GM19467 (cell line): ENCODE measurements at regions not wholly inside any gene's neighbourhood (a gene's known extent, or its start where the extent isn't known, plus 50 kb on each side); places are given as distances from the start of the nearest gene placed in this dataset.
"Not testable (repeated sequence)": the region's sequence is repeated elsewhere in the genome, so short reads cannot be mapped to it uniquely, and the experiment has no call there.

Experiments used
- ATAC-seq: cut with Tn5 transposase; IDR thresholded peaks from one replicate; pipeline ENCODE4 v1.9.1; 2021; ENCODE audit warnings: mild to moderate bottlenecking, moderate library complexity; ENCODE audit not compliant: unreplicated experiment

GRCh38 chr16:55015181-55015913 lies 84.7 kb downstream of the IRX5 start:
- ATAC-seq, result no peak

DNA sequence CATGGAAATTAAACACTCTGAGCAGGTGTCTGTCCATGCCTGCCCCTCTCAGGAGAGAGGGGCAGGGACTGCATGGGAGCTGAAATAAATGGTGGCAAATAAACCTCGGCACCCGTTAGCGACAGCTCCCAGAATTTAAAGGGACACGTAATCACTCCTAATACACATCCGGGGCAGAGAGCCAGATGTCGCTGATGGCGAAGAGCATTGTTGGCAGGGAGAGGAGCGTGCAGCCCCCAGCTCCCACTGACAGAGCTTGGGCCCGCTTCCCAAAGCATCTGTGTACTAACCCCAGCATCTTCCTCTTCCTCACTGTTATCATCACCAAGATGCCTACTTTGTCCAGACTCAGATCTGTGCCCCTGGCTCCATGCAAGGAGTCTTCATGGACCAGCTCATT lies 85.8 kb downstream of the IRX5 start:
- no peak for ATAC-seq

DNA sequence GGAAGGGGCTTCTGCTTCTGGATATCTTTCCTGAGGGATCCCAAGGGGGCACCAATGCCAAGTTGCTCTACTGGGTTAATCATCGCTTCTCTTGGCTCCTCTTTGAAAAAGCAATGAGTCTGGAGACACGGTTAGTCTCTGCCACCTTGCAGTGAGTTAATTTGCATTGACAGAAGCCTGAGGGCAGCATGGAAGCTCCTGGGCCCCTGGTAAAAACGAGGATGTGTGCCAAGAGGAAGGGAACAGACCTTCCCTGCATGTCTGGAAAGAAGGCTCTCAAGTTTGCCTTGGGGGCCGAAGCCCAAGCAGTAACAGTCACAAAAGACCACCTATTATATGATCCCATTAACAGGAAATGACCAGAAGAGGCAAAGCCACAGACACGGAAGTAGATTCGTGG lies 86.7 kb downstream of the IRX5 start:
- ATAC-seq, result no peak

DNA sequence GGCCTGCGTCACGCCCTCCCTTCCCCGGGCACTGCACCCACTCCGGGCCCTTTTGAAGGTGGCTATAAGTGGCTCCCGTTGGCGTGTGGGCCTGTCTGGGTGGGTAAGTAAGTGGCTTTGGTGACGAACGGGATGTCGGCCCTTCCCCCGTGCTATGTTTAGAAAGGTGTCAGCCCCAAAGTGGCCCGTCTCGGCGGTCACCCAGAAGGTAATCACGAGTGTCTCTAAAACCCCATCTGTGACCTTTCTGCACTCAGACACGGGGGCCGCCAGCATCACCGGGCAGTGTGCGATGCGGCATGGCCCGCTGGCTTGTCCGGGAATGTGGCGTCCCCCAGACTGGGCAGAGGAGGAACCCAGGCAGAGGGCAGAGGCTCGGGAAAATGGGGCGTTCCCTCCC lies 88.2 kb downstream of the IRX5 start:
- no peak for ATAC-seq

DNA sequence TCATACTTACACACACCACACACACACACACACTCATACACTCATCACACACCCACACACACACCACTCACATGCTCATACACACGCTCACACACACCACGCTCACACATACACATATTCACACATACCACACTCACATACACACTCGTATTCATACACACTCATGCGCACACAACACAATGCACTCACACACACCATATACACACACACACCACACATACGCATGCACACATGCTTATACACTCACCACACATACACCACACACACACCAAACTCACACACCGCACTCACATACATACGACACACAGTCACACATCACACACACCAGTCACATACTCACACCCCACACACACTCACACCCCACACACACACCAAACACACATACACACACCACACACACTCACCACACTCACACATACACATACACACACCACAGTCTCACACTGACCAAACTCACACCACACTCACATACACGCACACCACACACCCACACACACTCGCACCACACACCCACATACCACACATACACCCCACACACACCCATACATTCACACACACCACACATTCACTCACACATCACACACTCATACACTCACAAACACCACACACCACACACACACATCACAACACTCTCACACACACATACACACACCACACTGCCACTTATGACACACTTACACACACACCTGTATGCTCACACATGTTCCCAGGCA lies 88.9 kb downstream of the IRX5 start:
- no peak for ATAC-seq

DNA sequence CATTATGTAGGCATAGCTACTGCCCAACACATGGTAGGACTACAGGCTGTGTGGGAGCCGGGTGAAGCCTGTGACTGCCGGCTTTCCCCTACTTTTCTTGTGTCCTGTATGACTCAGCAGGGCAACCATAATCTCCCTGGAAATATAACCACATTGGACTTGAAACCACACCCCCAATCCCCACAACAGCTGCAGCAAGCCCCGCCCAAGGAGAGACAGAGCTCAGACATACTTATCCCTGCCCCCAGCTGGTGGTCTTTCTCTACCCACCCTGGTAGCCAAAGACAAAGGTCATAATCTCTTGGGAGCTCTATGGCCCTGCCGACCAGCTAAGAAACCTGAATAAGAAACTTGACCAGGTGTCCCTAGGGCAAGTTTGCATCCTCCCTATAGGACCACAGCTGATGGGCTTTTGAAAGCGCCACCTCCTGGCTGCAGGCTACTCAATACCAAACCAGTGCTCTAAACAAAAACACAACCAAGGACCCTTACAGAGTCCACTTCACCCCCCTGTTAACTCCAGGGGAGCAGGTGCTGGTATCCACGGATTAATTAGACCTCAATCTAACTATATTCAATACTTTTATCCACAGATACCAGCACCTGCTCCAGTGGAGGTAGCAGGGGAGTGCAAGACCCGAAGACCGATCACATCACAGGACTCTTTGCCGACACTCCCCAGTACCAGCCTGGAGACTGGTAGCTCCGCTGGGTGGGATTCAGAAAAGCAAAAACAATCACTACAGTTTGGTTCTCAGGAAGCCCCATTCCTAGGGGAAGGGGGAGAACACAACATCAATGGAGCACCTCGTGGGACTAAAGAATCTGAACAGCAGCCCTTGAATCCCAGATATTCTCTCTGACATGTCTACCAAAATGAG lies 91.2 kb downstream of the IRX5 start:
- no peak for ATAC-seq

DNA sequence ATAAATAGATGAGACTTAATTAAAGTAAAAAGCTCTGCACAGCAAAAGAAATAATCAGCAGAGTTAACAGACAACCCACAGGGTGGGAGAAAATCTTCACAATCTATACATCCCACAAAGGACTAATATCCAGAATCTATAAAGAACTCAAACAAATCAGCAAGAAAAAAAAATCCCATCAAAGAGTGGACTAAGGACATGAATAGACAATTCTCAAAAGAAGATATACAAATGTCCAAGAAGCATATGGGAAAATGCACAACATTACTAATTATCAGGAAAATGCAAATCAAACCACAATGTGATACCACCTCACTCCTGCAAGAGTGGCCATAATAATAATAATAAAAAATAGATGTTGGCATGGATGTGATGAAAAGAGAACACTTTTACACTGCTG lies 96.6 kb downstream of the IRX5 start:
- ATAC-seq, result not testable (repeated sequence)

GRCh38 chr16:55029509-55029908 lies 98.8 kb downstream of the IRX5 start:
- ATAC-seq, result no peak

- no peak for ATAC-seq
Measured at GRCh38 chr16:55030944-55031343, 100.3 kb downstream of the IRX5 start.

DNA sequence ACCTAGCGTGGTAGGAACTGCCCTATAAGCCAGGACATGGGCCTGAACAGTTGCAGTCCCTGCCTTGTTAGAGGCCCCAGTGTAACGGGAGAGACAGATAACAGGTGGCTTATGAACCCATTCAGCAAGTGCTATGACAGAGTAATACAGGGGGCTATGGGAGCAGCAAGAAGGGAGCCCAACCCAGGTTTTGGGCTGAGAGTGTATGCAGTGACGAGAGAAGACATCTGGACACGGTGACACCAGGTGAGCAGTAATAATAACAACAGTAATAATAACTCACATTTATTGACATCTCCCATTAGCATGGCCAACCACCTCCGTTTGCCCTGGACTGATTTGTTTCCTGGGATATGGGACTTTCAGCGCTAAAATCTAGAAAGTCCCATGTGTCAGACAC lies 100.8 kb downstream of the IRX5 start:
- ATAC-seq, result no peak

- ATAC-seq, result no peak
Measured at GRCh38 chr16:55033225-55034156, 102.8 kb downstream of the IRX5 start.

- ATAC-seq, result no peak
Measured at GRCh38 chr16:55035029-55035428, 104.4 kb downstream of the IRX5 start.

DNA sequence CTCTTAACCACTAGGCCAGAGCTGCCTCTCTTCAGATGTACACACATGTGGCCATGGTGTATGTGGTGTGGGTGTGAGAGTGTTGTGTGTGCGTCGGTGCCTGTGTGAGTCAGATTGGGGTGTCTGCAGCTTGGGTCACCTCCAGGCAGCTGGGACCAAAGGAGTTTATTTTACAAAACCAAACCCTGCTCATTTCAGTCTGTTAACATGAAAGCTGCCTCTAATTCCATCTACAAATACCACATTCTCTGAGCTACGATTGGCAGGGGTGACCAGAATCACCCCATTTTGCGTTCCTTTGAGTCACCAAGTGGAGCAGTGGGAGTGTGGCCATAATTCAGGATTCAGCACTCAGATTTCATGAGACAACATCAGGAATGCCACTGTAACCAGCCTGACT lies 105.3 kb downstream of the IRX5 start:
- ATAC-seq, result no peak

GRCh38 chr16:55036371-55036821 lies 105.7 kb downstream of the IRX5 start:
- ATAC-seq, result no peak

- no peak for ATAC-seq
Measured at GRCh38 chr16:55037046-55037445, 106.4 kb downstream of the IRX5 start.

DNA sequence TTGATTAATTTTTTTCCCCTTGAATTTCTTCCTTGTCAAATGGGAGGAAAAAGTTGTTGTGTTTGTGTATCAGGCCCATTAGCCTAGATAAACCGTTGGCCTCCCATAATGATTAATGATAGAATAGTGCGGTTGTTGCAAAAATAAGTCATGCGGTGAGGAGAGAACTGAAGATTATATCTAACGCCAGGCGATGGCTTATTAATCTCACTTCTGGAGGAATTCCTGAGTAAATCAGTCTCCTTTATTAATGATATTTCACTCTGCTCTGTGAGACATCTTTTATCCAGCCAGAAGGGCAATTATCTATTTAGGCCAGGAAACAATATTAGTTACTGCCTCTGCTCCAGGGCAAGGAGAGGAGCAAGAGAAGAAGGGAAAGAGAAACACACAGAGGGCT lies 107.3 kb downstream of the IRX5 start:
- no peak for ATAC-seq

- ATAC-seq, result no peak
Measured at GRCh38 chr16:55039042-55039441, 108.4 kb downstream of the IRX5 start.

- ATAC-seq, result no peak
Measured at GRCh38 chr16:55039511-55039910, 108.8 kb downstream of the IRX5 start.

- no peak for ATAC-seq
Measured at GRCh38 chr16:55039931-55040330, 109.3 kb downstream of the IRX5 start.

GRCh38 chr16:55040366-55041086 lies 109.9 kb downstream of the IRX5 start:
- no peak for ATAC-seq
